Prostate gland (tissue), 2 donors: ENCODE measurements at regions not wholly inside any gene's neighbourhood (a gene's known extent, or its start where the extent isn't known, plus 50 kb on each side); places are given as distances from the start of the nearest gene placed in this dataset.

ENCODE experiments used
- POLR2A ChIP-seq: fragments of 450-650 bp; IDR thresholded peaks from one replicate; pipeline ENCODE4 v1.6.1; 2016; ENCODE audit warnings: antibody characterized with exemption, mild to moderate bottlenecking
- TF ChIP-seq, protein P1 (sequence below), 4 experiments: fragments of 200-600 bp in 2 of 4; fragments of 450-650 bp in 2 of 4; sonication (generic) in 2 of 4; IDR thresholded peaks; 1 replicate in 3 of 4; 2 replicates in 1 of 4; pipeline ENCODE4 v1.5.1; 2016 to 2019; ENCODE audit warnings: antibody characterized with exemption in 4 of 4, mild to moderate bottlenecking in 2 of 4, moderate library complexity in 2 of 4

DNA sequence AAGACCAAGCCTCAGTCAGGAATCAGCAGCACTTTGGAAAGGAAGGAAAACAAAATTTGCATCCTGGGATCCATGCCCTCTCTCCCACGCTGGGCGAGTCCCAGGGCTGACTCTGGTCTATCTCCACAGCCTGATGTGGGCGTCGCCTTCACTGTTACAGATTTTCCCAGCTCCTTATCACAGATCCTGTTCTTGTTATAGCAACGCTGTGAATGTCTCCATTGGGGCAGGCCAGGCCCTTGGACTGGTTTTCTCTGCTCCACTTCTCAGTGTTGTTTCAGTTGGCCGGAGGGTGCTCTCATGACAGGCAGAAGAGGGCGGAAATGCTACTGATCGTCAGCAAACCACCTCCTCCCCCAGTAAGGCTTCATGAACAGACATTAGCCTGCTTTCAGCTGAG, 127.9 kb upstream of the CDH11 start:
- TF ChIP-seq, protein P1, sequence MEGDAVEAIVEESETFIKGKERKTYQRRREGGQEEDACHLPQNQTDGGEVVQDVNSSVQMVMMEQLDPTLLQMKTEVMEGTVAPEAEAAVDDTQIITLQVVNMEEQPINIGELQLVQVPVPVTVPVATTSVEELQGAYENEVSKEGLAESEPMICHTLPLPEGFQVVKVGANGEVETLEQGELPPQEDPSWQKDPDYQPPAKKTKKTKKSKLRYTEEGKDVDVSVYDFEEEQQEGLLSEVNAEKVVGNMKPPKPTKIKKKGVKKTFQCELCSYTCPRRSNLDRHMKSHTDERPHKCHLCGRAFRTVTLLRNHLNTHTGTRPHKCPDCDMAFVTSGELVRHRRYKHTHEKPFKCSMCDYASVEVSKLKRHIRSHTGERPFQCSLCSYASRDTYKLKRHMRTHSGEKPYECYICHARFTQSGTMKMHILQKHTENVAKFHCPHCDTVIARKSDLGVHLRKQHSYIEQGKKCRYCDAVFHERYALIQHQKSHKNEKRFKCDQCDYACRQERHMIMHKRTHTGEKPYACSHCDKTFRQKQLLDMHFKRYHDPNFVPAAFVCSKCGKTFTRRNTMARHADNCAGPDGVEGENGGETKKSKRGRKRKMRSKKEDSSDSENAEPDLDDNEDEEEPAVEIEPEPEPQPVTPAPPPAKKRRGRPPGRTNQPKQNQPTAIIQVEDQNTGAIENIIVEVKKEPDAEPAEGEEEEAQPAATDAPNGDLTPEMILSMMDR (IDR thresholded peaks at IDR 0.05) = no peak
- no peak for TF ChIP-seq POLR2A
